B cell (primary cell): ENCODE measurements at regions not wholly inside any gene's neighbourhood (a gene's known extent, or its start where the extent isn't known, plus 50 kb on each side); places are given as distances from the start of the nearest gene placed in this dataset.

Experiments
- EZH2 ChIP-seq: IDR thresholded peaks from 2 replicates; pipeline ENCODE4 v1.6.1; 2012; ENCODE audit warnings: borderline replicate concordance, low read depth, mild to moderate bottlenecking, moderate library complexity, low read length; ENCODE audit not compliant: insufficient read depth, poor library complexity, severe bottlenecking
- TF ChIP-seq, protein P1 (sequence below): fragments of 200-600 bp; IDR thresholded peaks from one replicate; pipeline ENCODE4 v1.8.0; 2022; ENCODE audit warnings: antibody characterized with exemption, mild to moderate bottlenecking

GRCh38 chr1:38289034-38289433, 242.4 kb upstream of the POU3F1 start:
- TF ChIP-seq, protein P1, sequence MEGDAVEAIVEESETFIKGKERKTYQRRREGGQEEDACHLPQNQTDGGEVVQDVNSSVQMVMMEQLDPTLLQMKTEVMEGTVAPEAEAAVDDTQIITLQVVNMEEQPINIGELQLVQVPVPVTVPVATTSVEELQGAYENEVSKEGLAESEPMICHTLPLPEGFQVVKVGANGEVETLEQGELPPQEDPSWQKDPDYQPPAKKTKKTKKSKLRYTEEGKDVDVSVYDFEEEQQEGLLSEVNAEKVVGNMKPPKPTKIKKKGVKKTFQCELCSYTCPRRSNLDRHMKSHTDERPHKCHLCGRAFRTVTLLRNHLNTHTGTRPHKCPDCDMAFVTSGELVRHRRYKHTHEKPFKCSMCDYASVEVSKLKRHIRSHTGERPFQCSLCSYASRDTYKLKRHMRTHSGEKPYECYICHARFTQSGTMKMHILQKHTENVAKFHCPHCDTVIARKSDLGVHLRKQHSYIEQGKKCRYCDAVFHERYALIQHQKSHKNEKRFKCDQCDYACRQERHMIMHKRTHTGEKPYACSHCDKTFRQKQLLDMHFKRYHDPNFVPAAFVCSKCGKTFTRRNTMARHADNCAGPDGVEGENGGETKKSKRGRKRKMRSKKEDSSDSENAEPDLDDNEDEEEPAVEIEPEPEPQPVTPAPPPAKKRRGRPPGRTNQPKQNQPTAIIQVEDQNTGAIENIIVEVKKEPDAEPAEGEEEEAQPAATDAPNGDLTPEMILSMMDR = no peak
- TF ChIP-seq EZH2 = no peak
